SK-N-SH treated with all-trans-retinoic acid at 6 μM for 48 hours (cell line): ENCODE measurements at regions not wholly inside any gene's neighbourhood (a gene's known extent, or its start where the extent isn't known, plus 50 kb on each side); places are given as distances from the start of the nearest gene placed in this dataset.

Experiments used
- ARNTL ChIP-seq: fragments of 450-650 bp; formaldehyde crosslinking; IDR thresholded peaks from 2 replicates; pipeline ENCODE4 v1.5.0; 2020; ENCODE audit warnings: low read depth, mild to moderate bottlenecking, moderate library complexity, borderline replicate concordance
- BACH2 ChIP-seq: fragments of 250-450 bp; sonication (Bioruptor Pico); IDR thresholded peaks from 2 replicates; pipeline ENCODE4 v1.9.0; 2021; ENCODE audit warnings: mild to moderate bottlenecking, borderline replicate concordance
- CREB5 ChIP-seq: fragments of 250-450 bp; sonication (Bioruptor Pico); IDR thresholded peaks from 2 replicates; pipeline ENCODE4 v1.5.1; 2020; ENCODE audit warnings: low read depth, mild to moderate bottlenecking, moderate library complexity
- CSDC2 ChIP-seq: fragments of 250-450 bp; sonication (Bioruptor Pico); IDR thresholded peaks from 2 replicates; pipeline ENCODE4 v1.5.0; 2020; ENCODE audit warnings: mild to moderate bottlenecking, moderate library complexity
- GLIS3 ChIP-seq: fragments of 250-450 bp; sonication (Bioruptor Pico); IDR thresholded peaks from 2 replicates; pipeline ENCODE4 v1.5.0; 2020; ENCODE audit warnings: mild to moderate bottlenecking, moderate library complexity
- PATZ1 ChIP-seq: fragments of 250-450 bp; sonication (Bioruptor Pico); IDR thresholded peaks from 2 replicates; pipeline ENCODE4 v1.8.0; 2020; ENCODE audit warnings: mild to moderate bottlenecking, moderate library complexity, borderline replicate concordance
- POU6F1 ChIP-seq: fragments of 250-450 bp; sonication (Bioruptor Pico); IDR thresholded peaks from 2 replicates; pipeline ENCODE4 v1.8.0; 2021; ENCODE audit warnings: low read depth, mild to moderate bottlenecking, moderate library complexity, borderline replicate concordance
- PPARA ChIP-seq: fragments of 250-450 bp; sonication (Bioruptor Pico); IDR thresholded peaks from 2 replicates; pipeline ENCODE4 v1.5.0; 2020; ENCODE audit warnings: mild to moderate bottlenecking, borderline replicate concordance
- RARB ChIP-seq: fragments of 250-450 bp; sonication (Bioruptor Pico); IDR thresholded peaks from 2 replicates; pipeline ENCODE4 v1.8.0; 2021; ENCODE audit warnings: mild to moderate bottlenecking, moderate library complexity
- SNAI2 ChIP-seq: fragments of 250-450 bp; sonication (Bioruptor Pico); IDR thresholded peaks from 2 replicates; pipeline ENCODE4 v1.5.0; 2020; ENCODE audit warnings: mild to moderate bottlenecking, moderate library complexity
- TOX ChIP-seq: fragments of 250-450 bp; sonication (Bioruptor Pico); IDR thresholded peaks from 2 replicates; pipeline ENCODE4 v1.8.0; 2021; ENCODE audit warnings: mild to moderate bottlenecking, moderate library complexity, borderline replicate concordance
- ZC3H10 ChIP-seq: fragments of 250-450 bp; sonication (Bioruptor Pico); IDR thresholded peaks from 2 replicates; pipeline ENCODE4 v1.5.1; 2021; ENCODE audit warnings: mild to moderate bottlenecking, moderate library complexity
- ZFP30 ChIP-seq: fragments of 450-650 bp; formaldehyde crosslinking; IDR thresholded peaks from 2 replicates; pipeline ENCODE4 v1.5.0; 2022; ENCODE audit warnings: mild to moderate bottlenecking, moderate library complexity
- ZNF8 ChIP-seq: fragments of 450-650 bp; formaldehyde crosslinking; IDR thresholded peaks from 2 replicates; pipeline ENCODE4 v1.5.0; 2020; ENCODE audit warnings: mild to moderate bottlenecking, moderate library complexity

- no peak for TF ChIP-seq RARB (CRISPR knock-in tag)
- TF ChIP-seq ARNTL (CRISPR knock-in tag) = no peak
- TF ChIP-seq ZNF8 = no peak
- TF ChIP-seq BACH2 (CRISPR knock-in tag) = no peak
- no peak for TF ChIP-seq PATZ1 (CRISPR knock-in tag)
- TF ChIP-seq ZC3H10 = no peak
- TF ChIP-seq ZFP30 = no peak
- no peak for TF ChIP-seq TOX (CRISPR knock-in tag)
- no peak for TF ChIP-seq PPARA (CRISPR knock-in tag)
- no peak for TF ChIP-seq SNAI2 (CRISPR knock-in tag)
- TF ChIP-seq CSDC2 = no peak
- TF ChIP-seq CREB5 = no peak
- TF ChIP-seq POU6F1 (CRISPR knock-in tag) = no peak
- TF ChIP-seq GLIS3 = no peak
These were observed 687.7 kb upstream of the MARCKS start for GRCh38 chr6:113169484-113169883.
